H9 (cell line): ENCODE measurements at regions not wholly inside any gene's neighbourhood (a gene's known extent, or its start where the extent isn't known, plus 50 kb on each side); places are given as distances from the start of the nearest gene placed in this dataset.

ENCODE experiments used
- DNase-seq: peaks from one replicate; pipeline ENCODE4 v3.0.0-alpha.2; 2017
- H2AFZ ChIP-seq: one replicate; pipeline ENCODE4 v1.6.1; 2013; ENCODE audit warnings: mild to moderate bottlenecking, low read length, control low read depth, moderate library complexity
- H2AK5ac ChIP-seq: 2 replicates; pipeline ENCODE4 v1.6.1; 2013; ENCODE audit warnings: low read length, control low read depth, mixed read lengths; ENCODE audit not compliant: insufficient read length
- H2BK120ac ChIP-seq: one replicate; pipeline ENCODE4 v1.6.1; 2013; ENCODE audit warnings: low read depth, mild to moderate bottlenecking, low read length, control low read depth, inconsistent platforms; ENCODE audit not compliant: poor library complexity, severe bottlenecking
- H2BK12ac ChIP-seq: 2 replicates; pipeline ENCODE4 v1.6.1; 2013; ENCODE audit warnings: low read length, control low read depth, mixed read lengths, low read depth; ENCODE audit not compliant: insufficient read length
- H2BK15ac ChIP-seq: 2 replicates; pipeline ENCODE4 v1.6.1; 2013; ENCODE audit warnings: low read depth, low read length, control low read depth
- H2BK20ac ChIP-seq: one replicate; pipeline ENCODE4 v1.6.1; 2013; ENCODE audit warnings: low read depth, mild to moderate bottlenecking, low read length, control low read depth, inconsistent platforms; ENCODE audit not compliant: poor library complexity, severe bottlenecking
- H2BK5ac ChIP-seq: 2 replicates; pipeline ENCODE4 v1.6.1; 2013; ENCODE audit warnings: low read length, control low read depth, mixed read lengths; ENCODE audit not compliant: insufficient read length
- H3K14ac ChIP-seq: 2 replicates; pipeline ENCODE4 v1.6.1; 2013; ENCODE audit warnings: low read length, control low read depth; ENCODE audit not compliant: insufficient read depth
- H3K18ac ChIP-seq: 2 replicates; pipeline ENCODE4 v1.6.1; 2013; ENCODE audit warnings: low read depth, mild to moderate bottlenecking, mixed read lengths, low read length, control low read depth; ENCODE audit not compliant: insufficient read length
- H3K23ac ChIP-seq: 2 replicates; pipeline ENCODE4 v1.6.1; 2013; ENCODE audit warnings: low read length, control low read depth, mixed read lengths, low read depth; ENCODE audit not compliant: insufficient read length
- H3K23me2 ChIP-seq: 2 replicates; pipeline ENCODE4 v1.6.1; 2013; ENCODE audit warnings: low read depth, mild to moderate bottlenecking, mixed read lengths, low read length, control low read depth; ENCODE audit not compliant: insufficient read length, poor library complexity, severe bottlenecking
- H3K27ac ChIP-seq: 2 replicates; pipeline ENCODE4 v1.5.1; 2013; ENCODE audit warnings: low read length, control low read depth, mixed read lengths, low read depth; ENCODE audit not compliant: insufficient read length
- H3K27me3 ChIP-seq: 2 replicates; pipeline ENCODE4 v1.6.1; 2013; ENCODE audit warnings: low read length, control low read depth, inconsistent platforms; ENCODE audit not compliant: insufficient read depth
- H3K4ac ChIP-seq: 2 replicates; pipeline ENCODE4 v1.6.1; 2013; ENCODE audit warnings: low read depth, mild to moderate bottlenecking, control low read depth, inconsistent platforms, low read length, moderate library complexity
- H3K4me1 ChIP-seq: 2 replicates; pipeline ENCODE4 v1.6.1; 2013; ENCODE audit warnings: low read length, control low read depth, inconsistent platforms; ENCODE audit not compliant: insufficient read depth
- H3K4me2 ChIP-seq: 2 replicates; pipeline ENCODE4 v1.6.1; 2013; ENCODE audit warnings: low read length, control low read depth, mixed read lengths; ENCODE audit not compliant: insufficient read length, insufficient read depth
- H3K56ac ChIP-seq: 2 replicates; pipeline ENCODE4 v1.6.1; 2013; ENCODE audit warnings: low read depth, mild to moderate bottlenecking, mixed read lengths, low read length, control low read depth; ENCODE audit not compliant: insufficient read length
- H3K79me1 ChIP-seq: 2 replicates; pipeline ENCODE4 v1.6.1; 2013; ENCODE audit warnings: low read depth, mild to moderate bottlenecking, moderate library complexity, low read length, control low read depth, inconsistent platforms; ENCODE audit not compliant: insufficient read depth, poor library complexity, severe bottlenecking
- H3K79me2 ChIP-seq: 2 replicates; pipeline ENCODE4 v1.6.1; 2013; ENCODE audit warnings: low read length, control low read depth, inconsistent platforms; ENCODE audit not compliant: insufficient read depth
- H3K9ac ChIP-seq: 2 replicates; pipeline ENCODE4 v1.6.1; 2013; ENCODE audit warnings: low read length, control low read depth, mixed read lengths; ENCODE audit not compliant: insufficient read length; ENCODE audit errors: extremely low read depth
- H3K9me3 ChIP-seq: one replicate; pipeline ENCODE4 v1.6.1; 2013; ENCODE audit warnings: low read depth, low read length, inconsistent platforms; ENCODE audit not compliant: control insufficient read depth
- H3T11ph ChIP-seq: one replicate; pipeline ENCODE4 v1.6.1; 2013; ENCODE audit warnings: mild to moderate bottlenecking, low read length, control low read depth, inconsistent platforms
- H4K20me1 ChIP-seq: one replicate; pipeline ENCODE4 v1.6.1; 2013; ENCODE audit not compliant: control insufficient read depth, insufficient read length, insufficient read depth
- H4K5ac ChIP-seq: 2 replicates; pipeline ENCODE4 v1.6.1; 2013; ENCODE audit warnings: low read depth, mild to moderate bottlenecking, mixed read lengths, low read length, control low read depth; ENCODE audit not compliant: insufficient read length
- H4K8ac ChIP-seq: replicated peaks from 2 replicates; pipeline ENCODE4 v1.6.1; 2013; ENCODE audit warnings: low read length, control low read depth, mixed read lengths, low read depth; ENCODE audit not compliant: insufficient read length
- H4K91ac ChIP-seq: 2 replicates; pipeline ENCODE4 v1.6.1; 2013; ENCODE audit warnings: low read depth, mild to moderate bottlenecking, moderate library complexity, mixed read lengths, low read length, control low read depth; ENCODE audit not compliant: insufficient read length
- H3K27ac Mint-ChIP-seq, 3 experiments: 2 replicates in 2 of 3; 3 replicates in 1 of 3; pipeline ENCODE4 v1.8.0; 2020 to 2021; ENCODE audit warnings: mixed read lengths in 3 of 3, mild to moderate bottlenecking in 1 of 3, moderate library complexity in 1 of 3
- H3K27me3 Mint-ChIP-seq: 2 replicates; pipeline ENCODE4 v1.8.0; 2021; ENCODE audit warnings: low read depth, mild to moderate bottlenecking, moderate library complexity, mixed read lengths
- H3K36me3 Mint-ChIP-seq, 3 experiments: 2 replicates in 2 of 3; 3 replicates in 1 of 3; pipeline ENCODE4 v1.8.0; 2020 to 2021; ENCODE audit warnings: low read depth in 3 of 3, mixed read lengths in 3 of 3; ENCODE audit not compliant: insufficient read depth in 1 of 3
- H3K4me1 Mint-ChIP-seq, 2 experiments: 2 replicates each; pipeline ENCODE4 v1.8.0; 2020; ENCODE audit warnings: mixed read lengths in 2 of 2
- H3K4me3 Mint-ChIP-seq, 2 experiments: 2 replicates in 1 of 2; 3 replicates in 1 of 2; pipeline ENCODE4 v1.8.0; 2020 to 2021; ENCODE audit warnings: mild to moderate bottlenecking in 2 of 2, mixed read lengths in 2 of 2, moderate library complexity in 1 of 2
- H3K9me3 Mint-ChIP-seq, 2 experiments: 2 replicates in 1 of 2; 3 replicates in 1 of 2; pipeline ENCODE4 v1.8.0; 2020; ENCODE audit warnings: mild to moderate bottlenecking in 2 of 2, mixed read lengths in 2 of 2, moderate library complexity in 1 of 2
- WGBS: extraction: QIAGEN DNeasy Blood & Tissue Kit; methylation state at CpG from one replicate; pipeline ENCODE4 v1.1.7; 2013; ENCODE audit warnings: missing lambda C conversion rate, low lambda C conversion rate, mixed read lengths; ENCODE audit not compliant: insufficient read length; ENCODE audit errors: extremely low coverage; 5-methylcytosine and 5-hydroxymethylcytosine counted together
- TF ChIP-seq, protein P1 (sequence below): fragments of 200-600 bp; sonication (generic); conservative IDR thresholded peaks from 3 replicates; pipeline ENCODE4 v1.8.0; 2021; ENCODE audit warnings: antibody characterized with exemption, mild to moderate bottlenecking

DNA sequence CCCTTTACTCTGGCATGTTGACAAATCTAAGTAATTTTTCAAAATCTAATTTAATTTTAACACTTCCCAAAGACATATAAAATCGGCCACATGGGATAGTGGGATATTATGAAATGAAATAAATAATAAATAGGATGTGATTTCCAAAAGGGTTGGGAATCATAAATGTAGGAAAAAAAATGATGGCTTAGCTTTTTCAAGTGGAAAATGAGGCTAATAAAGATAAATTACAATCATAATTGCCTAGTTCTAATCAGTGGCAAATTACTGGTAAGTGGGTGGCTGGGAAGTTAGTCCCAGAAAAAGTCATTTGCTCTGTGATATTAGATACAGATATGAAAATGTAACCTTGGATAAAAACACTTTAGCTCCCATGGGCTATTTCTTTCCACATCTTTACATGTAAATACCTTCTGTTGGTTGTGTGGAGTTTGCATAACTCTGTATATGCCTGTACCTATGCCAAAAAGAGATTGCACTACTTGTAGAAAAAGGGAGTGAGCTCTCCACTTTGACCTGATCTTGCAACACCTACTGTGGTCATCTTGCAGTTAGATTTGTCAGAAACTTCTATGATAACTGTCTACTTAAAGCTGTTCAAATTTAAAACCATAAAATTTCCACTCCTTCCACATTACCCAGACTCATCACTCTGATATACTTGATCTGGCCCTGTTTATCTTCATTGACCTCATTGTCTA is 284.6 kb upstream of the KAZN start:
- H3K18ac ChIP-seq: no peak overlapping the region
- Mint-ChIP-seq H3K4me1 (no peaks in the 10 kb centered on the region), H3K36me3 (0 out of 7 replicates have a peak, but pooled peaks cover 0 to 4% (median 0%) of the 10 kb centered on the region in 3 experiments), H3K9me3 (peaks cover 3 to 5% of the 10 kb centered on the region in 2 experiments; a peak in 3 of 5 replicates), H3K27me3 (peaks cover 2% of the 10 kb centered on the region; the same call in 1 of the 2 replicates), H3K27ac (no peak overlapping the region), H3K4me3 (no peak overlapping the region)
- no peak overlapping the region for H3K4me2 ChIP-seq
- no peak overlapping the region for H3K4ac ChIP-seq
- TF ChIP-seq, protein P1, sequence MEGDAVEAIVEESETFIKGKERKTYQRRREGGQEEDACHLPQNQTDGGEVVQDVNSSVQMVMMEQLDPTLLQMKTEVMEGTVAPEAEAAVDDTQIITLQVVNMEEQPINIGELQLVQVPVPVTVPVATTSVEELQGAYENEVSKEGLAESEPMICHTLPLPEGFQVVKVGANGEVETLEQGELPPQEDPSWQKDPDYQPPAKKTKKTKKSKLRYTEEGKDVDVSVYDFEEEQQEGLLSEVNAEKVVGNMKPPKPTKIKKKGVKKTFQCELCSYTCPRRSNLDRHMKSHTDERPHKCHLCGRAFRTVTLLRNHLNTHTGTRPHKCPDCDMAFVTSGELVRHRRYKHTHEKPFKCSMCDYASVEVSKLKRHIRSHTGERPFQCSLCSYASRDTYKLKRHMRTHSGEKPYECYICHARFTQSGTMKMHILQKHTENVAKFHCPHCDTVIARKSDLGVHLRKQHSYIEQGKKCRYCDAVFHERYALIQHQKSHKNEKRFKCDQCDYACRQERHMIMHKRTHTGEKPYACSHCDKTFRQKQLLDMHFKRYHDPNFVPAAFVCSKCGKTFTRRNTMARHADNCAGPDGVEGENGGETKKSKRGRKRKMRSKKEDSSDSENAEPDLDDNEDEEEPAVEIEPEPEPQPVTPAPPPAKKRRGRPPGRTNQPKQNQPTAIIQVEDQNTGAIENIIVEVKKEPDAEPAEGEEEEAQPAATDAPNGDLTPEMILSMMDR: no peak
- H3K56ac ChIP-seq: no peak overlapping the region
- DNase-seq: no peak
- H3K23me2 ChIP-seq: no peaks in the 10 kb centered on the region
- WGBS: no CpG with 5 or more reads among the region's 1 CpG
- no peaks in the 10 kb centered on the region for H3K9me3 ChIP-seq
- H4K20me1 ChIP-seq: no peaks in the 10 kb centered on the region
- no peak overlapping the region for H3K14ac ChIP-seq
- H2AK5ac ChIP-seq: no peak overlapping the region
- H3T11ph ChIP-seq: no peak overlapping the region
- no peak overlapping the region for H4K5ac ChIP-seq
- no peak overlapping the region for H2BK5ac ChIP-seq
- H3K23ac ChIP-seq: no peak overlapping the region
- H3K4me1 ChIP-seq: no peaks in the 10 kb centered on the region
- H3K27me3 ChIP-seq: no peaks in the 10 kb centered on the region
- H3K9ac ChIP-seq: no peak overlapping the region
- no peak overlapping the region for H3K27ac ChIP-seq
- no peak overlapping the region for H2BK15ac ChIP-seq
- H2AFZ ChIP-seq: no peak overlapping the region
- no peak overlapping the region for H4K8ac ChIP-seq
- no peak overlapping the region for H2BK12ac ChIP-seq
- H2BK120ac ChIP-seq: no peak overlapping the region
- no peaks in the 10 kb centered on the region for H3K79me2 ChIP-seq
- H2BK20ac ChIP-seq: no peak overlapping the region
- H3K79me1 ChIP-seq: no peaks in the 10 kb centered on the region
- H4K91ac ChIP-seq: no peak overlapping the region
